ENCODE measurements at regions not wholly inside any gene's neighbourhood (a gene's known extent, or its start where the extent isn't known, plus 50 kb on each side); places are given as distances from the start of the nearest gene placed in this dataset.

- Histone ChIP-seq H3K4me1 (ENCODE audit: control insufficient read depth, insufficient read depth, low read length) (no peaks in the 10 kb centered on the region), H3K4me3 (ENCODE audit: low read length) (no peak overlapping the region), H3K9ac (ENCODE audit: low read depth, low read length) (no peak overlapping the region), H3K9me3 (replicated peaks; ENCODE audit: low read length) (no peaks in the 10 kb centered on the region), H3K4me2 (ENCODE audit: low read length) (no peak overlapping the region), H3K36me3 (ENCODE audit: insufficient read depth, low read length) (no peaks in the 10 kb centered on the region), H3K27me3 (ENCODE audit: control insufficient read depth, insufficient read depth, low read length) (no peaks in the 10 kb centered on the region)
Measured at GRCh38 chr15:31806106-31806505, 224.2 kb upstream of the CHRNA7 start.

GRCh38 chr15:31811641-31812040, 218.7 kb upstream of the CHRNA7 start:
- H3K4me1 ChIP-seq (ENCODE audit: control insufficient read depth, insufficient read depth, low read length): no peaks in the 10 kb centered on the region
- H3K27me3 ChIP-seq (ENCODE audit: control insufficient read depth, insufficient read depth, low read length): no peaks in the 10 kb centered on the region
- no peaks in the 10 kb centered on the region for H3K36me3 ChIP-seq (ENCODE audit: insufficient read depth, low read length)
- no peak overlapping the region for H3K9ac ChIP-seq (ENCODE audit: low read depth, low read length)
- H3K4me2 ChIP-seq (ENCODE audit: low read length): no peak overlapping the region
- no peak overlapping the region for H3K4me3 ChIP-seq (ENCODE audit: low read length)
- H3K9me3 ChIP-seq (replicated peaks; ENCODE audit: low read length): no peaks in the 10 kb centered on the region

GRCh38 chr15:31814082-31814481, 216.2 kb upstream of the CHRNA7 start:
- Histone ChIP-seq H3K9me3 (replicated peaks; ENCODE audit: low read length) (no peaks in the 10 kb centered on the region), H3K27me3 (ENCODE audit: control insufficient read depth, insufficient read depth, low read length) (no peaks in the 10 kb centered on the region), H3K4me3 (ENCODE audit: low read length) (no peak overlapping the region), H3K9ac (ENCODE audit: low read depth, low read length) (no peak overlapping the region), H3K4me2 (ENCODE audit: low read length) (no peak overlapping the region), H3K4me1 (ENCODE audit: control insufficient read depth, insufficient read depth, low read length) (no peaks in the 10 kb centered on the region), H3K36me3 (ENCODE audit: insufficient read depth, low read length) (no peaks in the 10 kb centered on the region)

- H3K9me3 ChIP-seq (replicated peaks; ENCODE audit: low read length): no peaks in the 10 kb centered on the region
- no peaks in the 10 kb centered on the region for H3K4me1 ChIP-seq (ENCODE audit: control insufficient read depth, insufficient read depth, low read length)
- no peak overlapping the region for H3K4me3 ChIP-seq (ENCODE audit: low read length)
- no peaks in the 10 kb centered on the region for H3K27me3 ChIP-seq (ENCODE audit: control insufficient read depth, insufficient read depth, low read length)
- H3K36me3 ChIP-seq (ENCODE audit: insufficient read depth, low read length): no peaks in the 10 kb centered on the region
- no peak overlapping the region for H3K4me2 ChIP-seq (ENCODE audit: low read length)
- H3K9ac ChIP-seq (ENCODE audit: low read depth, low read length): no peak overlapping the region
Measured at GRCh38 chr15:31815411-31816155, 214.7 kb upstream of the CHRNA7 start.

GRCh38 chr15:31822463-31822862, 207.9 kb upstream of the CHRNA7 start:
- Histone ChIP-seq H3K4me1 (ENCODE audit: control insufficient read depth, insufficient read depth, low read length) (no peaks in the 10 kb centered on the region), H3K36me3 (ENCODE audit: insufficient read depth, low read length) (no peaks in the 10 kb centered on the region), H3K4me3 (ENCODE audit: low read length) (no peak overlapping the region), H3K9ac (ENCODE audit: low read depth, low read length) (no peak overlapping the region), H3K4me2 (ENCODE audit: low read length) (no peak overlapping the region), H3K27me3 (ENCODE audit: control insufficient read depth, insufficient read depth, low read length) (no peaks in the 10 kb centered on the region), H3K9me3 (replicated peaks; ENCODE audit: low read length) (no peaks in the 10 kb centered on the region)

- no peaks in the 10 kb centered on the region for H3K27me3 ChIP-seq (ENCODE audit: control insufficient read depth, insufficient read depth, low read length)
- no peak overlapping the region for H3K4me2 ChIP-seq (ENCODE audit: low read length)
- H3K9me3 ChIP-seq (replicated peaks; ENCODE audit: low read length): peaks cover 1% of the 10 kb centered on the region
- no peak overlapping the region for H3K9ac ChIP-seq (ENCODE audit: low read depth, low read length)
- no peak overlapping the region for H3K4me3 ChIP-seq (ENCODE audit: low read length)
- no peaks in the 10 kb centered on the region for H3K4me1 ChIP-seq (ENCODE audit: control insufficient read depth, insufficient read depth, low read length)
- H3K36me3 ChIP-seq (ENCODE audit: insufficient read depth, low read length): no peaks in the 10 kb centered on the region
Measured at GRCh38 chr15:31824024-31824423, 206.3 kb upstream of the CHRNA7 start.

GRCh38 chr15:31828594-31828993, 201.7 kb upstream of the CHRNA7 start:
- H3K4me2 ChIP-seq (ENCODE audit: low read length): no peak overlapping the region
- peaks cover 2% of the 10 kb centered on the region for H3K9me3 ChIP-seq (replicated peaks; ENCODE audit: low read length)
- H3K9ac ChIP-seq (ENCODE audit: low read depth, low read length): no peak overlapping the region

GRCh38 chr15:31830591-31830990, 199.7 kb upstream of the CHRNA7 start:
- H3K4me1 ChIP-seq (ENCODE audit: control insufficient read depth, insufficient read depth, low read length): no peaks in the 10 kb centered on the region
- H3K36me3 ChIP-seq (ENCODE audit: insufficient read depth, low read length): no peaks in the 10 kb centered on the region
- no peaks in the 10 kb centered on the region for H3K27me3 ChIP-seq (ENCODE audit: control insufficient read depth, insufficient read depth, low read length)
- H3K4me3 ChIP-seq (ENCODE audit: low read length): no peak overlapping the region
- H3K4me2 ChIP-seq (ENCODE audit: low read length): no peak overlapping the region
- peaks cover 2% of the 10 kb centered on the region for H3K9me3 ChIP-seq (replicated peaks; ENCODE audit: low read length)
- H3K9ac ChIP-seq (ENCODE audit: low read depth, low read length): no peak overlapping the region

More at GRCh38 chr15:31828594-31828993, 201.7 kb upstream of the CHRNA7 start:
- H3K27me3 ChIP-seq (ENCODE audit: control insufficient read depth, insufficient read depth, low read length): no peaks in the 10 kb centered on the region
- H3K4me1 ChIP-seq (ENCODE audit: control insufficient read depth, insufficient read depth, low read length): no peaks in the 10 kb centered on the region
- no peak overlapping the region for H3K4me3 ChIP-seq (ENCODE audit: low read length)
- no peaks in the 10 kb centered on the region for H3K36me3 ChIP-seq (ENCODE audit: insufficient read depth, low read length)

GRCh38 chr15:31831596-31831995, 198.7 kb upstream of the CHRNA7 start:
- no peaks in the 10 kb centered on the region for H3K27me3 ChIP-seq (ENCODE audit: control insufficient read depth, insufficient read depth, low read length)
- H3K4me3 ChIP-seq (ENCODE audit: low read length): no peak overlapping the region
- peaks cover 2% of the 10 kb centered on the region for H3K9me3 ChIP-seq (replicated peaks; ENCODE audit: low read length)
- no peaks in the 10 kb centered on the region for H3K36me3 ChIP-seq (ENCODE audit: insufficient read depth, low read length)
- no peak overlapping the region for H3K4me2 ChIP-seq (ENCODE audit: low read length)
- H3K4me1 ChIP-seq (ENCODE audit: control insufficient read depth, insufficient read depth, low read length): no peaks in the 10 kb centered on the region
- H3K9ac ChIP-seq (ENCODE audit: low read depth, low read length): no peak overlapping the region

GRCh38 chr15:31834654-31835053, 195.7 kb upstream of the CHRNA7 start:
- Histone ChIP-seq H3K4me1 (ENCODE audit: control insufficient read depth, insufficient read depth, low read length) (no peaks in the 10 kb centered on the region), H3K9ac (ENCODE audit: low read depth, low read length) (no peak overlapping the region), H3K27me3 (ENCODE audit: control insufficient read depth, insufficient read depth, low read length) (no peaks in the 10 kb centered on the region), H3K4me2 (ENCODE audit: low read length) (no peak overlapping the region), H3K4me3 (ENCODE audit: low read length) (no peak overlapping the region), H3K9me3 (replicated peaks; ENCODE audit: low read length) (no peaks in the 10 kb centered on the region), H3K36me3 (ENCODE audit: insufficient read depth, low read length) (no peaks in the 10 kb centered on the region)

GRCh38 chr15:31839388-31839787, 190.9 kb upstream of the CHRNA7 start:
- Histone ChIP-seq H3K27me3 (ENCODE audit: control insufficient read depth, insufficient read depth, low read length) (no peaks in the 10 kb centered on the region), H3K4me3 (ENCODE audit: low read length) (no peak overlapping the region), H3K36me3 (ENCODE audit: insufficient read depth, low read length) (no peaks in the 10 kb centered on the region)

GRCh38 chr15:31840849-31841476, 189.4 kb upstream of the CHRNA7 start:
- Histone ChIP-seq H3K27me3 (ENCODE audit: control insufficient read depth, insufficient read depth, low read length) (no peaks in the 10 kb centered on the region), H3K36me3 (ENCODE audit: insufficient read depth, low read length) (no peaks in the 10 kb centered on the region), H3K4me1 (ENCODE audit: control insufficient read depth, insufficient read depth, low read length) (no peaks in the 10 kb centered on the region), H3K4me2 (ENCODE audit: low read length) (no peak overlapping the region), H3K9me3 (replicated peaks; ENCODE audit: low read length) (no peaks in the 10 kb centered on the region), H3K4me3 (ENCODE audit: low read length) (no peak overlapping the region), H3K9ac (ENCODE audit: low read depth, low read length) (no peak overlapping the region)

More at GRCh38 chr15:31839388-31839787, 190.9 kb upstream of the CHRNA7 start:
- Histone ChIP-seq H3K9ac (ENCODE audit: low read depth, low read length) (no peak overlapping the region), H3K9me3 (replicated peaks; ENCODE audit: low read length) (no peaks in the 10 kb centered on the region), H3K4me1 (ENCODE audit: control insufficient read depth, insufficient read depth, low read length) (no peaks in the 10 kb centered on the region), H3K4me2 (ENCODE audit: low read length) (no peak overlapping the region)

All from skeletal muscle satellite cell (primary cell).